Sigmoid colon (tissue), 4 donors: ENCODE measurements at regions not wholly inside any gene's neighbourhood (a gene's known extent, or its start where the extent isn't known, plus 50 kb on each side); places are given as distances from the start of the nearest gene placed in this dataset.

Source experiments
- EP300 ChIP-seq, 4 donors: sonication (generic); formaldehyde crosslinking; IDR thresholded peaks; one replicate each; pipeline ENCODE4 v1.6.1; 2017; ENCODE audit warnings: antibody characterized with exemption in 4 of 4
- POLR2A ChIP-seq, 2 donors: fragments of 450-650 bp; IDR thresholded peaks; one replicate each; pipeline ENCODE4 v1.6.1; 2016; ENCODE audit warnings: antibody characterized with exemption in 2 of 2, mild to moderate bottlenecking in 2 of 2, moderate library complexity in 2 of 2
- POLR2AphosphoS5 ChIP-seq, 4 donors: sonication (generic); formaldehyde crosslinking; IDR thresholded peaks; one replicate each; pipeline ENCODE4 v1.6.1; 2017; ENCODE audit warnings: antibody characterized with exemption in 4 of 4
- TF ChIP-seq, protein P1 (sequence below), 4 experiments: fragments of 450-650 bp in 3 of 4; fragments of 200-600 bp in 1 of 4; IDR thresholded peaks; one replicate each; pipeline ENCODE4 v1.5.1; 2016 to 2019; ENCODE audit warnings: antibody characterized with exemption in 4 of 4, mild to moderate bottlenecking in 3 of 4, moderate library complexity in 2 of 4

DNA sequence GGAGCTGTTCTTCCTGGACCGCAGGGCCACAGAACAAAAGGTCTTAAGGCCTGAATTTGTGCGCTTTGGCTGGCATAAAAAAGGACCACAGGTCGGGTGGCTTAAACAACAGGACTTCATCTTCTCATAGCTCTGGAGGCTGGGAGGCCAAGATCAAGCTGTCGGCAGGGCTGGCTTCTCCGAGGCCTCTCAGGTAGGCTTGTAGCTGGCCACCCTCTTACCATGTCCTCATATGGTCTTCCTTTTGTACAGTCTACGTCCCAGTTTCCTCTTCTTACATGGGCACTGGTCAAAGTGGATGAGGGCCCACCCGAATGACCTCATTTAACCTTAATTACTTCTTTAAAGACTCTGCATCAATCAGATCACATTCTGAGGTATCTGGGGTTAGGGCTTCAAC, 257.6 kb downstream of the CBLN1 start:
- TF ChIP-seq, protein P1, sequence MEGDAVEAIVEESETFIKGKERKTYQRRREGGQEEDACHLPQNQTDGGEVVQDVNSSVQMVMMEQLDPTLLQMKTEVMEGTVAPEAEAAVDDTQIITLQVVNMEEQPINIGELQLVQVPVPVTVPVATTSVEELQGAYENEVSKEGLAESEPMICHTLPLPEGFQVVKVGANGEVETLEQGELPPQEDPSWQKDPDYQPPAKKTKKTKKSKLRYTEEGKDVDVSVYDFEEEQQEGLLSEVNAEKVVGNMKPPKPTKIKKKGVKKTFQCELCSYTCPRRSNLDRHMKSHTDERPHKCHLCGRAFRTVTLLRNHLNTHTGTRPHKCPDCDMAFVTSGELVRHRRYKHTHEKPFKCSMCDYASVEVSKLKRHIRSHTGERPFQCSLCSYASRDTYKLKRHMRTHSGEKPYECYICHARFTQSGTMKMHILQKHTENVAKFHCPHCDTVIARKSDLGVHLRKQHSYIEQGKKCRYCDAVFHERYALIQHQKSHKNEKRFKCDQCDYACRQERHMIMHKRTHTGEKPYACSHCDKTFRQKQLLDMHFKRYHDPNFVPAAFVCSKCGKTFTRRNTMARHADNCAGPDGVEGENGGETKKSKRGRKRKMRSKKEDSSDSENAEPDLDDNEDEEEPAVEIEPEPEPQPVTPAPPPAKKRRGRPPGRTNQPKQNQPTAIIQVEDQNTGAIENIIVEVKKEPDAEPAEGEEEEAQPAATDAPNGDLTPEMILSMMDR (IDR thresholded peaks at IDR 0.05) = no peak
- TF ChIP-seq POLR2A (IDR thresholded peaks at IDR 0.05) (no peak), POLR2AphosphoS5 (IDR thresholded peaks at IDR 0.05) (no peak), EP300 (IDR thresholded peaks at IDR 0.05) (no peak)
